ENCODE measurements at regions not wholly inside any gene's neighbourhood (a gene's known extent, or its start where the extent isn't known, plus 50 kb on each side); places are given as distances from the start of the nearest gene placed in this dataset.

DNA sequence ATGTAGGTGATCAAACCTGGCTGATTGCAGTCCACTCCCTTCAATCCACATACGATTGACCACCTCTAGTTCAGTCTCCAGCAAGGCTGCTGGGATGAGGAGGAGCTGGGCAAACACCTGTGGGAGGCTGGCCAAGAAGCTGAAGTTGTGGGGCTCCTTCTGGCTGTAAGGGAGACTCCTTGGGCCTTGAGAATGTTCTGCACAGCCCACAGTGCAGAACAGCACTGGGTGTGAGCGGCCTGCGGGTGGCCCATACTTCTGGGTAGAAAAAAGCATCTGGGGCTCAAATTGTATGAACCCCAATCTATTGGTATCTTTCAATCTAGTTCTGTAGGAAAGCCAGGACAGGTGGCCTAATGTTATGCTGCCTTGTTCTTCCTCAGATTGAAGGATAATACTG, 1608.8 kb upstream of the PCDH10 start:
- Histone ChIP-seq H3K27me3 (ENCODE audit: insufficient read depth, low read length, poor library complexity) (no peaks in the 10 kb centered on the region), H3K9me3 (ENCODE audit: insufficient read depth, low read length, severe bottlenecking) (no peaks in the 10 kb centered on the region), H3K36me3 (ENCODE audit: insufficient read depth, low read length) (no peaks in the 10 kb centered on the region), H3K79me2 (ENCODE audit: insufficient read depth, low read length) (no peaks in the 10 kb centered on the region), H2AFZ (ENCODE audit: low read depth, low read length) (no peak overlapping the region; the same call in 1 of the 2 replicates), H3K9ac (ENCODE audit: low read depth, low read length) (no peak overlapping the region), H3K4me2 (ENCODE audit: insufficient read depth, low read length) (no peak overlapping the region), H3K27ac (ENCODE audit: low read length) (no peak overlapping the region), H4K20me1 (ENCODE audit: insufficient read depth, low read length) (no peaks in the 10 kb centered on the region), H3K4me3 (ENCODE audit: low read depth in 1 of 2, low read length in 2 of 2) (no peak overlapping the region), H3K4me1 (ENCODE audit: insufficient read depth, low read length) (no peaks in the 10 kb centered on the region)
- ATAC-seq (ENCODE audit: insufficient read depth, low read depth) (no peak), DNase-seq (no peak)
- TF ChIP-seq, protein P1, sequence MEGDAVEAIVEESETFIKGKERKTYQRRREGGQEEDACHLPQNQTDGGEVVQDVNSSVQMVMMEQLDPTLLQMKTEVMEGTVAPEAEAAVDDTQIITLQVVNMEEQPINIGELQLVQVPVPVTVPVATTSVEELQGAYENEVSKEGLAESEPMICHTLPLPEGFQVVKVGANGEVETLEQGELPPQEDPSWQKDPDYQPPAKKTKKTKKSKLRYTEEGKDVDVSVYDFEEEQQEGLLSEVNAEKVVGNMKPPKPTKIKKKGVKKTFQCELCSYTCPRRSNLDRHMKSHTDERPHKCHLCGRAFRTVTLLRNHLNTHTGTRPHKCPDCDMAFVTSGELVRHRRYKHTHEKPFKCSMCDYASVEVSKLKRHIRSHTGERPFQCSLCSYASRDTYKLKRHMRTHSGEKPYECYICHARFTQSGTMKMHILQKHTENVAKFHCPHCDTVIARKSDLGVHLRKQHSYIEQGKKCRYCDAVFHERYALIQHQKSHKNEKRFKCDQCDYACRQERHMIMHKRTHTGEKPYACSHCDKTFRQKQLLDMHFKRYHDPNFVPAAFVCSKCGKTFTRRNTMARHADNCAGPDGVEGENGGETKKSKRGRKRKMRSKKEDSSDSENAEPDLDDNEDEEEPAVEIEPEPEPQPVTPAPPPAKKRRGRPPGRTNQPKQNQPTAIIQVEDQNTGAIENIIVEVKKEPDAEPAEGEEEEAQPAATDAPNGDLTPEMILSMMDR (IDR thresholded peaks at IDR 0.05; ENCODE audit: borderline replicate concordance, extremely low read depth, low read length, poor library complexity, severe bottlenecking): no peak
- TF ChIP-seq EZH2 (IDR thresholded peaks at IDR 0.05; ENCODE audit: borderline replicate concordance, low read depth, low read length, severe bottlenecking): no peak

GRCh38 chr4:131547506-131547981, 1601.5 kb upstream of the PCDH10 start:
- H3K9ac ChIP-seq (ENCODE audit: low read depth, low read length): no peak overlapping the region
- H3K4me3 ChIP-seq (ENCODE audit: low read depth in 1 of 2, low read length in 2 of 2): no peak overlapping the region
- H3K4me2 ChIP-seq (ENCODE audit: insufficient read depth, low read length): no peak overlapping the region
- H2AFZ ChIP-seq (ENCODE audit: low read depth, low read length): no peak overlapping the region
- H3K27me3 ChIP-seq (ENCODE audit: insufficient read depth, low read length, poor library complexity): no peaks in the 10 kb centered on the region
- no peaks in the 10 kb centered on the region for H3K4me1 ChIP-seq (ENCODE audit: insufficient read depth, low read length)
- DNase-seq (no peak), ATAC-seq (ENCODE audit: insufficient read depth, low read depth) (no peak)
- TF ChIP-seq, protein P1 (IDR thresholded peaks at IDR 0.05; ENCODE audit: borderline replicate concordance, extremely low read depth, low read length, poor library complexity, severe bottlenecking): no peak
- no peak for TF ChIP-seq EZH2 (IDR thresholded peaks at IDR 0.05; ENCODE audit: borderline replicate concordance, low read depth, low read length, severe bottlenecking)
- no peaks in the 10 kb centered on the region for H4K20me1 ChIP-seq (ENCODE audit: insufficient read depth, low read length)
- no peaks in the 10 kb centered on the region for H3K9me3 ChIP-seq (ENCODE audit: insufficient read depth, low read length, severe bottlenecking)
- H3K36me3 ChIP-seq (ENCODE audit: insufficient read depth, low read length): no peaks in the 10 kb centered on the region
- no peaks in the 10 kb centered on the region for H3K79me2 ChIP-seq (ENCODE audit: insufficient read depth, low read length)
- H3K27ac ChIP-seq (ENCODE audit: low read length): no peak overlapping the region

DNA sequence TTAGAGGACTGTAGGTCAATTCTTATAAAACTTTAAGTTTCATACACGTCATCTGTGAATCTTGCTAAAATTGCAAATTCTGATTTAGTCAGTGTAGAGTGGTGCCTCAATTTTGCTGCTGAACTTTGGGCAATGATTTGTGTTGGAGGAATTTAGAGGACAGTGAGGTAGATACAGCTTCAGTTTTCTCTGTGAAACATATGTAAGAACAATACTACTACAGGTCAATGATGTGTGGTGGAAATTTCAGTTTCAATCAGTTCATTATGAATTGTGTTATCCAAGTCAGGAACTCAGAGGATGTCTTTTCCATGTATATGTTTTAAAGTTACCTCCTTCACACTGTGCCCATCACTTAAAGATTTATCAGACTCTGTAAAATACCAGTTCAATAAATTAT, 1597.8 kb upstream of the PCDH10 start:
- no peak for DNase-seq

More for the DNA sequence above, 1597.8 kb upstream of the PCDH10 start:
- Histone ChIP-seq H3K36me3 (ENCODE audit: insufficient read depth, low read length) (no peaks in the 10 kb centered on the region), H3K27ac (ENCODE audit: low read length) (no peak overlapping the region), H3K4me1 (ENCODE audit: insufficient read depth, low read length) (no peaks in the 10 kb centered on the region), H2AFZ (ENCODE audit: low read depth, low read length) (no peak overlapping the region), H3K27me3 (ENCODE audit: insufficient read depth, low read length, poor library complexity) (no peaks in the 10 kb centered on the region), H3K9ac (ENCODE audit: low read depth, low read length) (no peak overlapping the region), H3K9me3 (ENCODE audit: insufficient read depth, low read length, severe bottlenecking) (no peaks in the 10 kb centered on the region), H3K4me3 (ENCODE audit: low read depth in 1 of 2, low read length in 2 of 2) (no peak overlapping the region), H3K79me2 (ENCODE audit: insufficient read depth, low read length) (no peaks in the 10 kb centered on the region), H3K4me2 (ENCODE audit: insufficient read depth, low read length) (no peak overlapping the region), H4K20me1 (ENCODE audit: insufficient read depth, low read length) (no peaks in the 10 kb centered on the region)
- no peak for ATAC-seq (ENCODE audit: insufficient read depth, low read depth)
- no peak for TF ChIP-seq EZH2 (IDR thresholded peaks at IDR 0.05; ENCODE audit: borderline replicate concordance, low read depth, low read length, severe bottlenecking)
- TF ChIP-seq, protein P1 (IDR thresholded peaks at IDR 0.05; ENCODE audit: borderline replicate concordance, extremely low read depth, low read length, poor library complexity, severe bottlenecking): no peak

Data from DND-41 (cell line).